ENCODE measurements at regions not wholly inside any gene's neighbourhood (a gene's known extent, or its start where the extent isn't known, plus 50 kb on each side); places are given as distances from the start of the nearest gene placed in this dataset.

- no peaks in the 10 kb centered on the region for H4K20me1 ChIP-seq (ENCODE audit: insufficient read depth, low read length)
- H3K9me3 ChIP-seq (ENCODE audit: insufficient read depth, low read length) = no peaks in the 10 kb centered on the region
- no peaks in the 10 kb centered on the region for H3K36me3 ChIP-seq (replicated peaks; ENCODE audit: low read depth, low read length)
- no peak overlapping the region for H3K4me3 ChIP-seq (ENCODE audit: low read length)
- no peak for TF ChIP-seq CTCF (IDR thresholded peaks at IDR 0.05; ENCODE audit: low read depth, low read length)
- no peak for TF ChIP-seq EZH2phosphoT487 (IDR thresholded peaks at IDR 0.05; ENCODE audit: low read depth)
- H3K4me2 ChIP-seq (ENCODE audit: low read length) = no peak overlapping the region
- no peaks in the 10 kb centered on the region for H3K4me1 ChIP-seq (ENCODE audit: low read length)
- no peak overlapping the region for H3K27ac ChIP-seq (ENCODE audit: low read length)
- no peaks in the 10 kb centered on the region for H3K27me3 ChIP-seq (ENCODE audit: low read depth, low read length)
- H2AFZ ChIP-seq (ENCODE audit: low read depth, low read length) = no peak overlapping the region
- no peaks in the 10 kb centered on the region for H3K79me2 ChIP-seq (ENCODE audit: low read length)
- H3K9ac ChIP-seq (ENCODE audit: low read length) = no peak overlapping the region
Measured at GRCh38 chrX:121598356-121598755, 550.9 kb downstream of the GLUD2 start.

GRCh38 chrX:121635141-121635540 lies 587.7 kb downstream of the GLUD2 start:
- H3K27ac ChIP-seq (ENCODE audit: low read length) = no peak overlapping the region

GRCh38 chrX:121639781-121640180 lies 592.4 kb downstream of the GLUD2 start:
- H3K27me3 ChIP-seq (ENCODE audit: low read depth, low read length) = no peaks in the 10 kb centered on the region
- no peak for TF ChIP-seq EZH2phosphoT487 (IDR thresholded peaks at IDR 0.05; ENCODE audit: low read depth)
- no peak for TF ChIP-seq CTCF (IDR thresholded peaks at IDR 0.05; ENCODE audit: low read depth, low read length)
- no peaks in the 10 kb centered on the region for H3K36me3 ChIP-seq (replicated peaks; ENCODE audit: low read depth, low read length)
- no peak overlapping the region for H2AFZ ChIP-seq (ENCODE audit: low read depth, low read length)
- H3K4me1 ChIP-seq (ENCODE audit: low read length) = peaks cover 16% of the 10 kb centered on the region
- H4K20me1 ChIP-seq (ENCODE audit: insufficient read depth, low read length) = no peaks in the 10 kb centered on the region
- H3K9ac ChIP-seq (ENCODE audit: low read length) = no peak overlapping the region
- H3K4me2 ChIP-seq (ENCODE audit: low read length) = no peak overlapping the region
- no peak overlapping the region for H3K27ac ChIP-seq (ENCODE audit: low read length)
- H3K9me3 ChIP-seq (ENCODE audit: insufficient read depth, low read length) = no peaks in the 10 kb centered on the region
- no peaks in the 10 kb centered on the region for H3K79me2 ChIP-seq (ENCODE audit: low read length)
- no peak overlapping the region for H3K4me3 ChIP-seq (ENCODE audit: low read length)

More at GRCh38 chrX:121635141-121635540, 587.7 kb downstream of the GLUD2 start:
- Histone ChIP-seq H3K4me3 (ENCODE audit: low read length) (no peak overlapping the region), H2AFZ (ENCODE audit: low read depth, low read length) (no peak overlapping the region), H3K36me3 (replicated peaks; ENCODE audit: low read depth, low read length) (no peaks in the 10 kb centered on the region), H4K20me1 (ENCODE audit: insufficient read depth, low read length) (no peaks in the 10 kb centered on the region), H3K27me3 (ENCODE audit: low read depth, low read length) (no peaks in the 10 kb centered on the region), H3K79me2 (ENCODE audit: low read length) (no peaks in the 10 kb centered on the region), H3K4me1 (ENCODE audit: low read length) (no peaks in the 10 kb centered on the region), H3K9ac (ENCODE audit: low read length) (no peak overlapping the region), H3K4me2 (ENCODE audit: low read length) (no peak overlapping the region), H3K9me3 (ENCODE audit: insufficient read depth, low read length) (no peaks in the 10 kb centered on the region)
- TF ChIP-seq EZH2phosphoT487 (IDR thresholded peaks at IDR 0.05; ENCODE audit: low read depth) (no peak), CTCF (IDR thresholded peaks at IDR 0.05; ENCODE audit: low read depth, low read length) (no peak)

GRCh38 chrX:121641560-121641959 lies 594.1 kb downstream of the GLUD2 start:
- Histone ChIP-seq H3K9me3 (ENCODE audit: insufficient read depth, low read length) (no peaks in the 10 kb centered on the region), H3K4me2 (ENCODE audit: low read length) (peak overlapping the region; percentile 62), H4K20me1 (ENCODE audit: insufficient read depth, low read length) (no peaks in the 10 kb centered on the region), H3K4me3 (ENCODE audit: low read length) (peak overlapping the region; percentile 38), H3K79me2 (ENCODE audit: low read length) (no peaks in the 10 kb centered on the region), H3K27me3 (ENCODE audit: low read depth, low read length) (no peaks in the 10 kb centered on the region), H3K27ac (ENCODE audit: low read length) (no peak overlapping the region), H3K4me1 (ENCODE audit: low read length) (peaks cover 16% of the 10 kb centered on the region), H3K36me3 (replicated peaks; ENCODE audit: low read depth, low read length) (no peaks in the 10 kb centered on the region), H2AFZ (ENCODE audit: low read depth, low read length) (peak overlapping the region; percentile 40; the same call in 1 of the 2 replicates), H3K9ac (ENCODE audit: low read length) (no peak overlapping the region)
- TF ChIP-seq CTCF (IDR thresholded peaks at IDR 0.05; ENCODE audit: low read depth, low read length) (no peak), EZH2phosphoT487 (IDR thresholded peaks at IDR 0.05; ENCODE audit: low read depth) (no peak)
